HG03354 (cell line): ENCODE measurements at regions not wholly inside any gene's neighbourhood (a gene's known extent, or its start where the extent isn't known, plus 50 kb on each side); places are given as distances from the start of the nearest gene placed in this dataset.
"Not testable (repeated sequence)": the region's sequence is repeated elsewhere in the genome, so short reads cannot be mapped to it uniquely, and the experiment has no call there.

Experiments used
- ATAC-seq: cut with Tn5 transposase; IDR thresholded peaks from one replicate; pipeline ENCODE4 v1.9.1; 2021; ENCODE audit warnings: mild to moderate bottlenecking; ENCODE audit not compliant: unreplicated experiment, poor library complexity, severe bottlenecking

- ATAC-seq = no peak
Observed at GRCh38 chr10:78454123-78454645, 420.5 kb downstream of the RPS24 start.

GRCh38 chr10:78455236-78455635 is 421.6 kb downstream of the RPS24 start:
- ATAC-seq = no peak

GRCh38 chr10:78455811-78456210 is 422.1 kb downstream of the RPS24 start:
- no peak for ATAC-seq

GRCh38 chr10:78456649-78457400 is 423.2 kb downstream of the RPS24 start:
- no peak for ATAC-seq

- ATAC-seq = no peak
Observed at GRCh38 chr10:78457804-78458482, 424.3 kb downstream of the RPS24 start.

GRCh38 chr10:78458983-78459638 is 425.4 kb downstream of the RPS24 start:
- ATAC-seq = no peak

- ATAC-seq = no peak
Observed at GRCh38 chr10:78459639-78460037, 426.0 kb downstream of the RPS24 start.

- no peak for ATAC-seq
Observed at GRCh38 chr10:78460204-78460603, 426.5 kb downstream of the RPS24 start.

GRCh38 chr10:78461333-78461732 is 427.7 kb downstream of the RPS24 start:
- no peak for ATAC-seq

GRCh38 chr10:78462176-78462575 is 428.5 kb downstream of the RPS24 start:
- no peak for ATAC-seq

- no peak for ATAC-seq
Observed at GRCh38 chr10:78462726-78463228, 429.1 kb downstream of the RPS24 start.

GRCh38 chr10:78464118-78464855 is 430.6 kb downstream of the RPS24 start:
- ATAC-seq = no peak

- ATAC-seq = no peak
Observed at GRCh38 chr10:78464856-78465267, 431.2 kb downstream of the RPS24 start.

- ATAC-seq = no peak
Observed at GRCh38 chr10:78465431-78465830, 431.8 kb downstream of the RPS24 start.

GRCh38 chr10:78467496-78468106 is 433.9 kb downstream of the RPS24 start:
- no peak for ATAC-seq

- ATAC-seq = not testable (repeated sequence)
Observed at GRCh38 chr10:78468731-78469130, 435.1 kb downstream of the RPS24 start.

GRCh38 chr10:78470267-78471103 is 436.8 kb downstream of the RPS24 start:
- no peak for ATAC-seq

GRCh38 chr10:78471326-78471722 is 437.7 kb downstream of the RPS24 start:
- no peak for ATAC-seq
